Activated naive CD4-positive, alpha-beta T cell treated with anti-CD3 and anti-CD28 coated beads, Interleukin-2, amount 50 U/mL, for 72 hours (primary cell): ENCODE measurements at regions not wholly inside any gene's neighbourhood (a gene's known extent, or its start where the extent isn't known, plus 50 kb on each side); places are given as distances from the start of the nearest gene placed in this dataset.
"Not testable (repeated sequence)": the region's sequence is repeated elsewhere in the genome, so short reads cannot be mapped to it uniquely, and the experiment has no call there.

Experiments
- ATAC-seq, 2 donors: fragments of 150-1000 bp; cut with Tn5 transposase; 2 replicates each; pipeline ENCODE4 v1.10.0; 2021; ENCODE audit warnings: mild to moderate bottlenecking in 2 of 2, moderate library complexity in 2 of 2
- DNase-seq, 2 donors: peaks; one replicate each; pipeline ENCODE4 v3.0.0; 2021 to 2022; ENCODE audit warnings: low spot score in 2 of 2
- H3K27ac Mint-ChIP-seq, 2 donors: one replicate each; pipeline ENCODE4 v1.8.0; 2022; ENCODE audit warnings: mild to moderate bottlenecking in 2 of 2, mixed read lengths in 2 of 2
- H3K36me3 Mint-ChIP-seq, 2 donors: one replicate each; pipeline ENCODE4 v1.8.0; 2022; ENCODE audit warnings: mixed read lengths in 2 of 2
- H3K9me3 Mint-ChIP-seq, 2 donors: one replicate each; pipeline ENCODE4 v1.8.0; 2022; ENCODE audit warnings: mixed read lengths in 2 of 2

GRCh38 chr12:34210689-34211530, 188.6 kb downstream of the ALG10 start:
- Mint-ChIP-seq H3K27ac (no peak overlapping the region), H3K9me3 (no peaks in the 10 kb centered on the region), H3K36me3 (no peaks in the 10 kb centered on the region)
- ATAC-seq: no peak
- DNase-seq: no peak

- ATAC-seq (no peak), DNase-seq (no peak)
- no peaks in the 10 kb centered on the region for H3K36me3 Mint-ChIP-seq
- H3K27ac Mint-ChIP-seq: no peak overlapping the region
- no peaks in the 10 kb centered on the region for H3K9me3 Mint-ChIP-seq
Observed at GRCh38 chr12:34212651-34213050, 190.4 kb downstream of the ALG10 start.

GRCh38 chr12:34214011-34214410, 191.7 kb downstream of the ALG10 start:
- DNase-seq (no peak), ATAC-seq (no peak)
- Mint-ChIP-seq H3K36me3 (peaks cover 0 to 6% of the 10 kb centered on the region in 2 donors), H3K9me3 (no peaks in the 10 kb centered on the region), H3K27ac (no peak overlapping the region)

GRCh38 chr12:34215213-34215892, 193.1 kb downstream of the ALG10 start:
- H3K27ac Mint-ChIP-seq: no peak overlapping the region
- no peaks in the 10 kb centered on the region for H3K9me3 Mint-ChIP-seq
- H3K36me3 Mint-ChIP-seq: peaks cover 0 to 8% of the 10 kb centered on the region in 2 donors
- DNase-seq (no peak), ATAC-seq (no peak)

GRCh38 chr12:34215893-34216285, 193.6 kb downstream of the ALG10 start:
- ATAC-seq: no peak
- H3K9me3 Mint-ChIP-seq: no peaks in the 10 kb centered on the region
- DNase-seq: no peak
- H3K36me3 Mint-ChIP-seq: peaks cover 0 to 8% of the 10 kb centered on the region in 2 donors
- peak overlapping the region in 1 of 2 donors; percentile 79 for H3K27ac Mint-ChIP-seq

GRCh38 chr12:34217660-34218059, 195.4 kb downstream of the ALG10 start:
- no peak overlapping the region for H3K27ac Mint-ChIP-seq
- DNase-seq (no peak), ATAC-seq (no peak)
- no peaks in the 10 kb centered on the region for H3K9me3 Mint-ChIP-seq
- H3K36me3 Mint-ChIP-seq: peaks cover 0 to 8% of the 10 kb centered on the region in 2 donors

GRCh38 chr12:34218193-34219045, 196.1 kb downstream of the ALG10 start:
- ATAC-seq: peak; percentile 81 to 87
- H3K9me3 Mint-ChIP-seq: no peaks in the 10 kb centered on the region
- peaks cover 0 to 8% of the 10 kb centered on the region in 2 donors for H3K36me3 Mint-ChIP-seq
- H3K27ac Mint-ChIP-seq: peak overlapping the region; percentile 56 to 90
- DNase-seq: peak in 1 of 2 donors; percentile 68

GRCh38 chr12:34219046-34219770, 196.9 kb downstream of the ALG10 start:
- Mint-ChIP-seq H3K27ac (peak overlapping the region in 1 of 2 donors; percentile 56), H3K9me3 (no peaks in the 10 kb centered on the region), H3K36me3 (peaks cover 0 to 8% of the 10 kb centered on the region in 2 donors)
- DNase-seq: peak in 1 of 2 donors; percentile 5
- peak in 1 of 2 donors; percentile 29 for ATAC-seq

- not testable (repeated sequence) for H3K36me3 Mint-ChIP-seq, H3K9me3 Mint-ChIP-seq, H3K27ac Mint-ChIP-seq, DNase-seq, ATAC-seq
Observed at GRCh38 chr12:34220079-34220478, 197.8 kb downstream of the ALG10 start.

- DNase-seq: no peak
- Mint-ChIP-seq H3K27ac (no peak overlapping the region), H3K9me3 (peaks cover 12 to 14% of the 10 kb centered on the region in 2 donors), H3K36me3 (peaks cover 0 to 20% of the 10 kb centered on the region in 2 donors)
- ATAC-seq: no peak
Observed at GRCh38 chr12:34223640-34224039, 201.3 kb downstream of the ALG10 start.

- H3K36me3 Mint-ChIP-seq: peaks cover 0 to 15% of the 10 kb centered on the region in 2 donors
- peaks cover 12 to 15% of the 10 kb centered on the region in 2 donors for H3K9me3 Mint-ChIP-seq
- H3K27ac Mint-ChIP-seq, ATAC-seq, DNase-seq: not testable (repeated sequence)
Observed at GRCh38 chr12:34226044-34226443, 203.7 kb downstream of the ALG10 start.

- H3K27ac Mint-ChIP-seq, DNase-seq, ATAC-seq: not testable (repeated sequence)
- Mint-ChIP-seq H3K36me3 (peaks cover 0 to 15% of the 10 kb centered on the region in 2 donors), H3K9me3 (peaks cover 12 to 15% of the 10 kb centered on the region in 2 donors)
Observed at GRCh38 chr12:34228046-34228445, 205.8 kb downstream of the ALG10 start.

- H3K9me3 Mint-ChIP-seq: peaks cover 12 to 15% of the 10 kb centered on the region in 2 donors
- DNase-seq, ATAC-seq, H3K27ac Mint-ChIP-seq: not testable (repeated sequence)
- H3K36me3 Mint-ChIP-seq: peaks cover 0 to 15% of the 10 kb centered on the region in 2 donors
Observed at GRCh38 chr12:34229033-34229432, 206.7 kb downstream of the ALG10 start.

GRCh38 chr12:34233618-34234017, 211.3 kb downstream of the ALG10 start:
- peaks cover under 1% of the 10 kb centered on the region in 2 donors for H3K9me3 Mint-ChIP-seq
- H3K36me3 Mint-ChIP-seq: no peaks in the 10 kb centered on the region
- H3K27ac Mint-ChIP-seq: no peak overlapping the region
- DNase-seq (no peak), ATAC-seq (no peak)

- no peaks in the 10 kb centered on the region for H3K36me3 Mint-ChIP-seq
- DNase-seq (no peak), ATAC-seq (no peak)
- no peak overlapping the region for H3K27ac Mint-ChIP-seq
- H3K9me3 Mint-ChIP-seq: no peaks in the 10 kb centered on the region
Observed at GRCh38 chr12:34236073-34236472, 213.8 kb downstream of the ALG10 start.

- no peak for DNase-seq
- ATAC-seq: no peak
- Mint-ChIP-seq H3K9me3 (no peaks in the 10 kb centered on the region), H3K27ac (no peak overlapping the region), H3K36me3 (no peaks in the 10 kb centered on the region)
Observed at GRCh38 chr12:34244608-34245007, 222.3 kb downstream of the ALG10 start.
